IMR-90 (cell line): ENCODE measurements at regions not wholly inside any gene's neighbourhood (a gene's known extent, or its start where the extent isn't known, plus 50 kb on each side); places are given as distances from the start of the nearest gene placed in this dataset.

Source experiments
- ATAC-seq: fragments of 200-7000 bp; cut with Tn5 transposase; 2 replicates; pipeline ENCODE4 v1.9.1; 2020; ENCODE audit warnings: low read depth, mild to moderate bottlenecking, moderate library complexity
- BruUV-seq: library from RNA; stranded (reverse); fragments of 400-500 nt; replicated peaks from 2 replicates; lab custom pipeline; 2021; lab: Mats Ljungman, UMichigan
- CTCF ChIA-PET: fragments of 300-600 bp; formaldehyde crosslinking; extraction: SDS; loops from one replicate; lab custom pipeline; 2021; ENCODE audit warnings: antibody characterized with exemption; lab: Yijun Ruan, JAX
- POLR2A ChIA-PET: fragments of 300-600 bp; sonication (Branson Sonifier 250); formaldehyde crosslinking; loops from one replicate; lab custom pipeline; 2022; ENCODE audit warnings: antibody characterized with exemption; ENCODE audit not compliant: unreplicated experiment; lab: Charles Lee
- DNase-seq: peaks from one replicate; pipeline ENCODE4 v3.0.0; 2013
- H2AFZ ChIP-seq: replicated peaks from 2 replicates; pipeline ENCODE3; 2013; ENCODE audit warnings: low read length, mild to moderate bottlenecking; ENCODE audit not compliant: poor library complexity
- H2AK5ac ChIP-seq: 2 replicates; pipeline ENCODE4 v1.6.1; 2013; ENCODE audit warnings: low read depth, low read length, inconsistent platforms
- H2AK9ac ChIP-seq: replicated peaks from 2 replicates; pipeline ENCODE3; 2013; ENCODE audit warnings: mild to moderate bottlenecking, low read depth, low read length, moderate library complexity; ENCODE audit not compliant: poor library complexity
- H2BK120ac ChIP-seq: 2 replicates; pipeline ENCODE4 v1.6.1; 2013; ENCODE audit warnings: low read depth, low read length, inconsistent platforms
- H2BK15ac ChIP-seq: 3 replicates; pipeline ENCODE4 v1.6.1; 2013; ENCODE audit warnings: low read depth, low read length, inconsistent platforms
- H2BK20ac ChIP-seq: 2 replicates; pipeline ENCODE4 v1.6.1; 2013; ENCODE audit warnings: low read depth, mild to moderate bottlenecking, inconsistent platforms, low read length, moderate library complexity
- H2BK5ac ChIP-seq: 2 replicates; pipeline ENCODE4 v1.6.1; 2013; ENCODE audit warnings: mild to moderate bottlenecking, low read depth, low read length, inconsistent platforms; ENCODE audit not compliant: poor library complexity, severe bottlenecking
- H3K14ac ChIP-seq: replicated peaks from 2 replicates; pipeline ENCODE4 v1.6.1; 2013; ENCODE audit warnings: low read depth, low read length, inconsistent platforms
- H3K18ac ChIP-seq: 2 replicates; pipeline ENCODE4 v1.6.1; 2013; ENCODE audit warnings: low read depth, low read length, control low read depth
- H3K23ac ChIP-seq: 2 replicates; pipeline ENCODE4 v1.6.1; 2013; ENCODE audit warnings: low read depth, low read length, inconsistent platforms
- H3K27ac ChIP-seq: 2 replicates; pipeline ENCODE4 v1.5.1; 2013; ENCODE audit warnings: mild to moderate bottlenecking, control low read depth, low read length; ENCODE audit not compliant: insufficient read depth
- H3K27me3 ChIP-seq: 2 replicates; pipeline ENCODE4 v1.6.1; 2013; ENCODE audit warnings: low read length; ENCODE audit not compliant: control insufficient read depth, insufficient read depth
- H3K36me3 ChIP-seq: 2 replicates; pipeline ENCODE4 v1.6.1; 2013; ENCODE audit warnings: low read length, mixed read lengths; ENCODE audit not compliant: control insufficient read depth, insufficient read depth
- H3K4ac ChIP-seq: 2 replicates; pipeline ENCODE4 v1.6.1; 2013; ENCODE audit warnings: low read depth, low read length, inconsistent platforms
- H3K4me1 ChIP-seq: 2 replicates; pipeline ENCODE4 v1.6.1; 2013; ENCODE audit warnings: low read length, mixed read lengths; ENCODE audit not compliant: control insufficient read depth, insufficient read depth
- H3K4me2 ChIP-seq: 2 replicates; pipeline ENCODE4 v1.6.1; 2013; ENCODE audit warnings: low read depth, mild to moderate bottlenecking, control low read depth, low read length, moderate library complexity
- H3K4me3 ChIP-seq: 2 replicates; pipeline ENCODE4 v1.5.1; 2013; ENCODE audit warnings: low read depth, mild to moderate bottlenecking, control low read depth, low read length, moderate library complexity; ENCODE audit not compliant: insufficient read depth
- H3K56ac ChIP-seq: 2 replicates; pipeline ENCODE4 v1.6.1; 2013; ENCODE audit warnings: low read length, inconsistent platforms; ENCODE audit not compliant: insufficient read depth; ENCODE audit errors: extremely low read depth
- H3K79me1 ChIP-seq, 2 experiments: 2 replicates each; pipeline ENCODE4 v1.6.1; 2013; ENCODE audit warnings: low read length in 2 of 2, inconsistent platforms in 1 of 2, low read depth in 1 of 2
- H3K9ac ChIP-seq: 2 replicates; pipeline ENCODE4 v1.6.1; 2013; ENCODE audit warnings: low read depth, low read length, control low read depth
- H3K9me1 ChIP-seq: 2 replicates; pipeline ENCODE4 v1.6.1; 2013; ENCODE audit warnings: low read length, inconsistent platforms; ENCODE audit not compliant: insufficient read depth
- H3K9me3 ChIP-seq: 2 replicates; pipeline ENCODE4 v1.6.1; 2013; ENCODE audit warnings: low read length; ENCODE audit not compliant: control insufficient read depth, insufficient read depth
- H4K20me1 ChIP-seq: 2 replicates; pipeline ENCODE4 v1.6.1; 2013; ENCODE audit warnings: low read length, inconsistent platforms; ENCODE audit not compliant: insufficient read depth
- H4K5ac ChIP-seq: 2 replicates; pipeline ENCODE4 v1.6.1; 2013; ENCODE audit warnings: mild to moderate bottlenecking, low read depth, low read length, control low read depth
- H4K8ac ChIP-seq, 2 experiments: 2 replicates each; pipeline ENCODE4 v1.6.1; 2013; ENCODE audit warnings: low read depth in 2 of 2, low read length in 2 of 2, control low read depth in 1 of 2, inconsistent platforms in 1 of 2
- H4K91ac ChIP-seq: 2 replicates; pipeline ENCODE4 v1.6.1; 2013; ENCODE audit warnings: low read depth, low read length, inconsistent platforms; ENCODE audit not compliant: insufficient read depth
- BHLHE40 ChIP-seq: fragments of 150-350 bp; IDR thresholded peaks from 2 replicates; pipeline ENCODE4 v1.6.1; 2016; ENCODE audit warnings: mild to moderate bottlenecking, low read depth, low read length
- CEBPB ChIP-seq: IDR thresholded peaks from 2 replicates; pipeline ENCODE4 v1.6.1; 2012; ENCODE audit warnings: low read depth, low read length, improper control_type of control experiment
- CHD1 ChIP-seq: IDR thresholded peaks from 2 replicates; pipeline ENCODE4 v1.6.1; 2012; ENCODE audit warnings: low read depth, low read length, improper control_type of control experiment
- CTCF ChIP-seq: conservative IDR thresholded peaks from 2 replicates; pipeline ENCODE4 v1.5.1; 2012; ENCODE audit warnings: mild to moderate bottlenecking, low read depth, low read length, improper control_type of control experiment
- ELK1 ChIP-seq: fragments of 150-350 bp; IDR thresholded peaks from 2 replicates; pipeline ENCODE4 v1.6.1; 2016; ENCODE audit warnings: low read depth, mild to moderate bottlenecking, low read length, moderate library complexity, borderline replicate concordance
- FOS ChIP-seq: fragments of 150-350 bp; IDR thresholded peaks from 2 replicates; pipeline ENCODE4 v1.6.1; 2016; ENCODE audit warnings: low read depth, low read length
- MAFK ChIP-seq: IDR thresholded peaks from 2 replicates; pipeline ENCODE4 v1.6.1; 2012; ENCODE audit warnings: low read depth, low read length, improper control_type of control experiment
- MAZ ChIP-seq: IDR thresholded peaks from 2 replicates; pipeline ENCODE4 v1.6.1; 2012; ENCODE audit warnings: low read depth, mild to moderate bottlenecking, low read length, improper control_type of control experiment, moderate library complexity, borderline replicate concordance
- MXI1 ChIP-seq: IDR thresholded peaks from 2 replicates; pipeline ENCODE4 v1.6.1; 2012; ENCODE audit warnings: low read depth, mild to moderate bottlenecking, low read length, moderate library complexity, borderline replicate concordance
- NFE2L2 ChIP-seq: fragments of 150-350 bp; IDR thresholded peaks from 2 replicates; pipeline ENCODE4 v1.6.1; 2016; ENCODE audit warnings: low read depth, mild to moderate bottlenecking, low read length
- POLR2A ChIP-seq: IDR thresholded peaks from 2 replicates; pipeline ENCODE4 v1.6.1; 2012; ENCODE audit warnings: mild to moderate bottlenecking, low read depth, low read length
- RAD21 ChIP-seq: IDR thresholded peaks from 2 replicates; pipeline ENCODE4 v1.6.1; 2012; ENCODE audit warnings: low read length, improper control_type of control experiment
- RCOR1 ChIP-seq: IDR thresholded peaks from 2 replicates; pipeline ENCODE4 v1.6.1; 2012; ENCODE audit warnings: mild to moderate bottlenecking, low read length, improper control_type of control experiment; ENCODE audit not compliant: insufficient replicate concordance
- RFX5 ChIP-seq: IDR thresholded peaks from 2 replicates; pipeline ENCODE4 v1.8.0; 2012; ENCODE audit warnings: low read depth, mild to moderate bottlenecking, low read length, moderate library complexity
- SMC3 ChIP-seq: fragments of 150-350 bp; IDR thresholded peaks from 2 replicates; pipeline ENCODE4 v1.6.1; 2016; ENCODE audit warnings: low read depth, mild to moderate bottlenecking, antibody characterized with exemption, low read length, moderate library complexity
- USF2 ChIP-seq: fragments of 150-350 bp; IDR thresholded peaks from 2 replicates; pipeline ENCODE4 v1.6.1; 2017; ENCODE audit warnings: mild to moderate bottlenecking, antibody characterized with exemption, low read length, low read depth
- WGBS, 2 experiments: methylation state at CpG; one replicate each; pipeline versions ENCODE4 v1.1.5 to v1.1.7; 2013; ENCODE audit warnings: missing lambda C conversion rate in 2 of 2; ENCODE audit not compliant: insufficient read length in 1 of 2; ENCODE audit errors: extremely low coverage in 2 of 2; 5-methylcytosine and 5-hydroxymethylcytosine counted together
- dilution Hi-C: fragments of 300-500 bp; cut with HindIII; formaldehyde crosslinking; loops from one replicate; pipeline ENCODE4 v1.14.3; 2018; ENCODE audit warnings: low sequenced_read_pairs; ENCODE audit not compliant: unreplicated experiment
- in situ Hi-C: fragments of 300-500 bp; cut with MboI; formaldehyde crosslinking; loops from 3 replicates; pipeline ENCODE4 v1.14.3; 2019; ENCODE audit warnings: low sequenced_read_pairs, inconsistent platforms, mixed read lengths
- intact Hi-C: fragments of 100-400 bp; cut with micrococcal nuclease; formaldehyde crosslinking; loops from 2 replicates; pipeline ENCODE4 v1.10.0; 2022

- no peak overlapping the region for H3K9ac ChIP-seq
- in situ Hi-C loops: no loop called here
- H2BK120ac ChIP-seq: peak overlapping the region; percentile 91
- H2BK15ac ChIP-seq: peak overlapping the region; percentile 92; the same call in 2 of the 3 replicates
- H4K20me1 ChIP-seq: no peaks in the 10 kb centered on the region
- H3K14ac ChIP-seq: peak overlapping the region; percentile 88; the same call in 1 of the 2 replicates
- no peaks in the 10 kb centered on the region for H3K36me3 ChIP-seq
- H3K4me1 ChIP-seq: peaks cover 17% of the 10 kb centered on the region
- POLR2A ChIA-PET: no interaction called here
- H2BK5ac ChIP-seq: peak overlapping the region; percentile 88
- no peak overlapping the region for H3K27ac ChIP-seq
- H3K18ac ChIP-seq: peak overlapping the region; percentile 97; the same call in 1 of the 2 replicates
- peak overlapping the region; percentile 82 for H4K91ac ChIP-seq
- peaks cover 2% of the 10 kb centered on the region; the same call in 1 of the 2 replicates for H3K9me3 ChIP-seq
- H3K79me1 ChIP-seq: peaks cover 0 to 9% of the 10 kb centered on the region in 2 experiments; a peak in 1 of 4 replicates
- ATAC-seq: peak; percentile 42
- H2AK5ac ChIP-seq: no peak overlapping the region
- intact Hi-C loops: no loop called here
- H3K9me1 ChIP-seq: peaks cover 13% of the 10 kb centered on the region
- no peaks in the 10 kb centered on the region for H3K27me3 ChIP-seq
- no TSS peak for BruUV-seq
- H2AFZ ChIP-seq: no peak overlapping the region
- peak overlapping the region; percentile 36 to 82; a peak in 3 of 4 replicates for H4K8ac ChIP-seq
- CTCF ChIA-PET: no interaction called here
- dilution Hi-C loops: no loop called here
- peak overlapping the region; percentile 88; the same call in 1 of the 2 replicates for H4K5ac ChIP-seq
- TF ChIP-seq MXI1: no peak
- TF ChIP-seq USF2: no peak
- no peak for TF ChIP-seq MAZ
- TF ChIP-seq RFX5: no peak
- no peak for TF ChIP-seq NFE2L2
- TF ChIP-seq CHD1: no peak
- TF ChIP-seq MAFK: no peak
- TF ChIP-seq BHLHE40: no peak
- no peak for TF ChIP-seq SMC3
- TF ChIP-seq RCOR1: no peak
- no peak for TF ChIP-seq CTCF
- TF ChIP-seq CEBPB: no peak
- no peak for TF ChIP-seq FOS
- TF ChIP-seq RAD21: no peak
- no peak for TF ChIP-seq POLR2A
- TF ChIP-seq ELK1: no peak
- peak overlapping the region; percentile 85; the same call in 1 of the 2 replicates for H3K4ac ChIP-seq
- no peak overlapping the region for H3K4me3 ChIP-seq
- peak overlapping the region; percentile 97 for H2BK20ac ChIP-seq
- H3K23ac ChIP-seq: peak overlapping the region; percentile 83; the same call in 1 of the 2 replicates
- peak overlapping the region; percentile 5; the same call in 1 of the 2 replicates for H3K56ac ChIP-seq
- no peak overlapping the region for H3K4me2 ChIP-seq
- H2AK9ac ChIP-seq: no peak overlapping the region
- peak; percentile 84 for DNase-seq
- no CpG with 5 or more reads among the region's 1 CpG for WGBS, 2 experiments
Observed at GRCh38 chr15:39239562-39239961, 341.3 kb upstream of the THBS1 start.
